Epithelial cell of esophagus (primary cell): ENCODE measurements at regions not wholly inside any gene's neighbourhood (a gene's known extent, or its start where the extent isn't known, plus 50 kb on each side); places are given as distances from the start of the nearest gene placed in this dataset.

Experiments used
- DNase-seq: peaks from one replicate; pipeline ENCODE4 v3.0.0; 2010; ENCODE audit warnings: low read depth
- H3K4me3 ChIP-seq: 2 replicates; pipeline ENCODE4 v1.5.1; 2011; ENCODE audit warnings: mild to moderate bottlenecking, low read length, control low read depth
- TF ChIP-seq, protein P1 (sequence below): IDR thresholded peaks from 2 replicates; pipeline ENCODE4 v1.5.1; 2011; ENCODE audit warnings: low read depth, mild to moderate bottlenecking, low read length, control low read depth, inconsistent platforms; ENCODE audit not compliant: insufficient read depth; ENCODE audit errors: missing control alignments

DNA sequence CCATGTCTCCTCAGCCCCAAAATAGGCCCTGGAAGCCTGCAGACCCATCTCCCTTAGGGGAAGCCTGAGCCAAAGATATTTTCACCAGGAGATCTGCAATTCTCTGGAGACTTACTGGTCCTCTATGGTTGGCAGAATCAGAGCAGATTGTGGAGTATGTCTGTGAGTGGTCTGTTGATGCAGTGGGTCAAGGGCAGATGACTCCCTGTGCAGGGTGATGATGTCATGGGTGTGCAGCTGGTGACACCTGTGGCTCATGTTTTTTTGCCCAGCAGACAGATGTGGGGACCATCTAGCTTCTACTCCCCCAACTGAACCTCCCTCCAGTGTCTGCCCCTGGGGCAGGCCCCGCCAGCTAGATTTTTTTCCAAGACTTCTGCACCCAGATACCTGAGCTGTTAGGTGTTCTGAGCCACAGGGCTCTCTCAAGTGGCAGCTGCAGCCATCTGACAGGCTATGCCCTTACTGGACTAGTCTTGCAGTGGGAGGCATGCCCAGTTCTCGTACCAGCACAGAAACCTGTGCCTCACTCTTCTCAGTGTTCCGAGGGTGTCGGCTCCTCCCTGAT lies 558.7 kb upstream of the LRRTM1 start:
- no peak for DNase-seq
- no peak overlapping the region for H3K4me3 ChIP-seq
- TF ChIP-seq, protein P1, sequence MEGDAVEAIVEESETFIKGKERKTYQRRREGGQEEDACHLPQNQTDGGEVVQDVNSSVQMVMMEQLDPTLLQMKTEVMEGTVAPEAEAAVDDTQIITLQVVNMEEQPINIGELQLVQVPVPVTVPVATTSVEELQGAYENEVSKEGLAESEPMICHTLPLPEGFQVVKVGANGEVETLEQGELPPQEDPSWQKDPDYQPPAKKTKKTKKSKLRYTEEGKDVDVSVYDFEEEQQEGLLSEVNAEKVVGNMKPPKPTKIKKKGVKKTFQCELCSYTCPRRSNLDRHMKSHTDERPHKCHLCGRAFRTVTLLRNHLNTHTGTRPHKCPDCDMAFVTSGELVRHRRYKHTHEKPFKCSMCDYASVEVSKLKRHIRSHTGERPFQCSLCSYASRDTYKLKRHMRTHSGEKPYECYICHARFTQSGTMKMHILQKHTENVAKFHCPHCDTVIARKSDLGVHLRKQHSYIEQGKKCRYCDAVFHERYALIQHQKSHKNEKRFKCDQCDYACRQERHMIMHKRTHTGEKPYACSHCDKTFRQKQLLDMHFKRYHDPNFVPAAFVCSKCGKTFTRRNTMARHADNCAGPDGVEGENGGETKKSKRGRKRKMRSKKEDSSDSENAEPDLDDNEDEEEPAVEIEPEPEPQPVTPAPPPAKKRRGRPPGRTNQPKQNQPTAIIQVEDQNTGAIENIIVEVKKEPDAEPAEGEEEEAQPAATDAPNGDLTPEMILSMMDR: no peak

DNA sequence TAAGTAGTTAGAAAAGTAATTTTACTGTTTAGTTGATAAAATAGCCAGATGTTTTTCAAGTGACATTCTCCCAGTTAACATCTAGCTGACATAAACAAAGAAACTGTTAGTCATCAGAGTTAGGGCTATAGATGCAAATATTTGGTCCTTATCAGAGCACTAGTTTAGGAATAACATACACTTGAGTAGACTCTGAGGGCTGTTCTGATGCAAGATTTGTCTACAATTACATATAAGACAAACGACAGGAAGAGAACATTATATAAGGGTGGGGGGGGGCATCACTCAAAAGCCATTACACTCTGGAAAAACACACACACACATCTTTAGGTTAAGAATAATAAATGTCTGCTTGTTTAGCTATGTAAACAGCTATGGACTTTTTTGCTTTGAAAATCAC lies 554.4 kb upstream of the LRRTM1 start:
- TF ChIP-seq, protein P1: no peak
- H3K4me3 ChIP-seq: no peak overlapping the region
- DNase-seq: no peak

DNA sequence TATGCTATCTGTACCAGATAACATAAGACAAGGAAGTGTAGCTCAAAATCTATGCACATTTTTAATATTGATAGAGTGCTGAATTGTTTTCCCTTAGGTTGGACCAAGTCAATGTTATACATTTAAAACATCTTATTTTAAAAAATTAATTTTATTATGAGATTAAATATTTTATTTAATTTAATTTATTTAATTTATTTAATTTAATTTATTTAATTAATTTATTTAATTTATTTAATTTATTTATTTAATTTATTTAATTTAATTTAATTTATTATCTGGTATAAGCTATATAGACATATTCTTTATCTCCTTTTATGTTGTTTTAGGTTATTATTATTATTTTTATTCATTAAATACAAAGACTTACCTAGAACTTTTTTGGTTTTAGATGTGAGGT lies 551.7 kb upstream of the LRRTM1 start:
- TF ChIP-seq, protein P1: no peak
- DNase-seq: no peak
- H3K4me3 ChIP-seq: no peak overlapping the region

DNA sequence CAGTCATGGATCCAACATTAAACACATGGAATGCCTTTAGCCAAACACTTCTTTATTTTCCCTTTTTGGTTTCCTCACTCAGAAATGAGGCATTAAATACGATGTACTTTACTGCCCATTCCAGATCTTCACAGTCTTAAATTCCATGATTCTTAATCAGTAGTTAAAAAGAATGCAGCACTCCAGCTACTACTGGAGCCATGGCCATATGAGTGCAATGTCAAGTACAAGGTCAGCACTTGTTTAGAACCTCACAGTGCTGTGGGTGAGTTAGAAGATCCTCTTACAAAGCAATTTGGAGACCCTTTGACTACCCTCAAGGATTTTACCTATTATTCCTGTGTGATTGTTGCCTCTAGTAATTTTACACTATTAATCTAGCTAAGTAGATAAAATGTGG lies 550.3 kb upstream of the LRRTM1 start:
- TF ChIP-seq, protein P1: no peak
- DNase-seq: no peak
- H3K4me3 ChIP-seq: no peak overlapping the region

DNA sequence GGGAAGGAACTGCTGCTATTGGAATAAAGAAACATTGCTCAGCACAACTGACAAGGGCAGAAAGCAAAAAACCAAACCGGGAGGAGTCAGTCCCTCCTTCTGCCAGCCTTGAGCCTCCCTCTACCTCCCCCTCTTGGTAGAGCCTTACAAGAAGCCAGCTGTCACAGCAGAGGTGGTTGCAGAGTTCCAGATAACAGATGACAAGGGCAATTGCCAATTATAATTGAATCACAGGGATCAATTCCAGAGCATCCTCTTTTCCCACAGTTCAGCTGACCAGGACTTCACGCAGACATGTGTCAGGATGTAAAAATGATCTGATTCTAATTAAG lies 548.2 kb upstream of the LRRTM1 start:
- TF ChIP-seq, protein P1: no peak
- DNase-seq: no peak
- H3K4me3 ChIP-seq: no peak overlapping the region

GRCh38 chr2:80852079-80852807 lies 547.7 kb upstream of the LRRTM1 start:
- no peak for DNase-seq
- TF ChIP-seq, protein P1: no peak
- H3K4me3 ChIP-seq: no peak overlapping the region

DNA sequence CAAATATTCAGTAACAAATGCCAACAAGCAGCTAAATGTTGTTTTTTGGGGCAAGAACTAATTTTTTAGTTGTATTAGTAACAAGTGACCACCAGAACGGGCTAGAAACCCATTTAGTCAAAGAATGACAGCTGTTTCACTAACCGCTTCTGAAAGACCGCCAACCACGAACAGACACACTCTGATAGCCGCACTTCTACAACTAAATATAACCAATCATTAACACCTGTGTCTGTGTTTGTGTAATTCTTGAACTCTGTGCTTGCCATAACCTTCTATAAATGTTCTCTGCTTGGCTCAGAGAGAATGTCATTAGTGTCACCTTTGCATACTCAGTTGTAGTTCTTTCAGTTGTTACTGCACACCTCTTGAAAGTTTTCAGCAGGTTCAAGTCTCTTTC lies 526.3 kb upstream of the LRRTM1 start:
- no peak for DNase-seq
- TF ChIP-seq, protein P1: no peak
- H3K4me3 ChIP-seq: no peak overlapping the region
